Mammary epithelial cell (primary cell): ENCODE measurements at regions not wholly inside any gene's neighbourhood (a gene's known extent, or its start where the extent isn't known, plus 50 kb on each side); places are given as distances from the start of the nearest gene placed in this dataset.

Experiments
- EZH2 ChIP-seq: IDR thresholded peaks from 2 replicates; pipeline ENCODE4 v1.6.1; 2012; ENCODE audit warnings: low read length, inconsistent platforms, borderline replicate concordance
- TF ChIP-seq, protein P1 (sequence below), 2 donors: IDR thresholded peaks in 1 of 2; conservative IDR thresholded peaks in 1 of 2; 2 replicates each; pipeline ENCODE4 v1.5.1; 2011 to 2012; ENCODE audit warnings: inconsistent platforms in 2 of 2, low read length in 2 of 2, mild to moderate bottlenecking in 2 of 2, control low read depth in 1 of 2, low read depth in 1 of 2; ENCODE audit not compliant: insufficient read depth in 1 of 2; ENCODE audit errors: extremely low read depth in 1 of 2

DNA sequence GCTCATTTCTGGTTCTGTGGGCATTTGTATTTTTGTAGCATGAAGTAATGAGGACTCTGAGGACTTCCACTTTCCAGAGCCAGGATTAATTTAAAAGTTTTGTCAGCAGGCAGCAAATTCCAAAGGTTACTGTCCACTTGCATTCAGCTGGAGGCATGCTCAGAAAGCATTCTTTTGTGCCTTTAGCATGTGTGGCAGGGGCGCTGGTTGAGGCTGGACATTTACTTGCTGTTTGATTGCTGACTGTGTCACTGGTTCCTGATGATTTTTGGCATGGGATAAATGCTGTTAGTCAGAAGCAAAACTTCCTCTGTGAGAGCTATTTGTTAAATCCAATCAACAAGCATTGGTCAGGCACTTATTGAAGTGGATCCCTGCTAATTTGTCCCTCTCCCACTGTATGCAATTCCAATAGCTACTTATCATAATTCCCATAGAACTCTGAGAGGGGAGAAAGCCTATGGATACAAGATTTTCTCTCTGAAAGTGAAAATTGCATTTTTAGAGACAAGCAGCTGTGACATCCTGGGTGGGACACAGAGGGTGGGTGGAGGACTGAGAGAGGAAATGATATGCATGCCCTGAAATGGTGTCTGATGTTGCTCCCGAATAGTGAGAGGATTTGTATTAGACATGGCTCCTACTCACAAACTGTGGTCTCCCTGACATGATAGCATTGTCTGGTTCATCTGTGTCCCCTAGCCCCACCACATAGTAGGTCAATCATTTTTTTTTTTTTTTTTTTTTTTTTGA, 161.2 kb upstream of the WDR11 start:
- TF ChIP-seq, protein P1, sequence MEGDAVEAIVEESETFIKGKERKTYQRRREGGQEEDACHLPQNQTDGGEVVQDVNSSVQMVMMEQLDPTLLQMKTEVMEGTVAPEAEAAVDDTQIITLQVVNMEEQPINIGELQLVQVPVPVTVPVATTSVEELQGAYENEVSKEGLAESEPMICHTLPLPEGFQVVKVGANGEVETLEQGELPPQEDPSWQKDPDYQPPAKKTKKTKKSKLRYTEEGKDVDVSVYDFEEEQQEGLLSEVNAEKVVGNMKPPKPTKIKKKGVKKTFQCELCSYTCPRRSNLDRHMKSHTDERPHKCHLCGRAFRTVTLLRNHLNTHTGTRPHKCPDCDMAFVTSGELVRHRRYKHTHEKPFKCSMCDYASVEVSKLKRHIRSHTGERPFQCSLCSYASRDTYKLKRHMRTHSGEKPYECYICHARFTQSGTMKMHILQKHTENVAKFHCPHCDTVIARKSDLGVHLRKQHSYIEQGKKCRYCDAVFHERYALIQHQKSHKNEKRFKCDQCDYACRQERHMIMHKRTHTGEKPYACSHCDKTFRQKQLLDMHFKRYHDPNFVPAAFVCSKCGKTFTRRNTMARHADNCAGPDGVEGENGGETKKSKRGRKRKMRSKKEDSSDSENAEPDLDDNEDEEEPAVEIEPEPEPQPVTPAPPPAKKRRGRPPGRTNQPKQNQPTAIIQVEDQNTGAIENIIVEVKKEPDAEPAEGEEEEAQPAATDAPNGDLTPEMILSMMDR (conservative IDR thresholded peaks at IDR 0.05 in 1 of 2, IDR thresholded peaks at IDR 0.05 in 1 of 2; ENCODE audit: extremely low read depth in 1 of 2, insufficient read depth in 1 of 2, low read depth in 1 of 2, low read length in 2 of 2): no peak
- no peak for TF ChIP-seq EZH2
